Stomach smooth muscle (tissue), 2 donors: ENCODE measurements at regions not wholly inside any gene's neighbourhood (a gene's known extent, or its start where the extent isn't known, plus 50 kb on each side); places are given as distances from the start of the nearest gene placed in this dataset.

Experiments
- H3K27ac ChIP-seq: one replicate; pipeline ENCODE4 v1.7.0; 2013; ENCODE audit warnings: mild to moderate bottlenecking, low read length, inconsistent platforms
- H3K27me3 ChIP-seq, 2 donors: one replicate each; pipeline ENCODE4 v1.7.0; 2013; ENCODE audit warnings: low read length in 2 of 2; ENCODE audit not compliant: insufficient read depth in 2 of 2, control insufficient read depth in 1 of 2
- H3K36me3 ChIP-seq, 2 donors: one replicate each; pipeline ENCODE4 v1.7.0; 2013; ENCODE audit warnings: low read length in 2 of 2; ENCODE audit not compliant: control insufficient read depth in 2 of 2, insufficient read depth in 2 of 2
- H3K4me1 ChIP-seq: one replicate; pipeline ENCODE4 v1.7.0; 2013; ENCODE audit warnings: low read length; ENCODE audit not compliant: control insufficient read depth, insufficient read depth
- H3K4me3 ChIP-seq, 2 donors: one replicate each; pipeline ENCODE4 v1.7.0; 2013; ENCODE audit warnings: low read length in 2 of 2
- H3K9ac ChIP-seq, 2 donors: one replicate each; pipeline ENCODE4 v1.7.0; 2013; ENCODE audit warnings: low read length in 2 of 2, mild to moderate bottlenecking in 1 of 2
- H3K9me3 ChIP-seq, 2 donors: one replicate each; pipeline ENCODE4 v1.7.0; 2013; ENCODE audit warnings: low read length in 2 of 2; ENCODE audit not compliant: control insufficient read depth in 2 of 2
- donor health status: healthy.
- donor health status: Pancreatic carcinoma.

DNA sequence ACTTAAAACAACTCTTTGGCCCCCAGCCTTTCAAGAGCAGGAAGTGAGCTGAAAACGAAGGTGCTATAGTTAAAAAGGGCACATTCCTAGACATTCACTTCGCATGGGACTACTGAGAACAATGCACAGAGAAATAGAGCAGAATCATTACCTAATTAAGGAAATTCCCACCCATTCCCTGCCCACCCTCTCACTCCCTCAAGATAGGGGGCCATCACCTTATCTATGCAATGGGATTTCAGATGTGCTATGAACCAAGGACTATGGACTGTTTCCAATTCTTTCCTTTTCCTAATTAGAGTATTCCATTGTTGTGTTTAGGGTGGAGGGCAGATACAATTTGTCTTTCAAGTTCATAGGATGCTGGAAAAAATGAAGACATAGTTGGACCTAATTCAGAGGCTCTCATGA is 476.8 kb downstream of the CETN3 start:
- Histone ChIP-seq H3K9ac (no peak overlapping the region), H3K27ac (no peak overlapping the region), H3K9me3 (no peaks in the 10 kb centered on the region), H3K27me3 (no peaks in the 10 kb centered on the region), H3K4me1 (no peaks in the 10 kb centered on the region), H3K36me3 (no peaks in the 10 kb centered on the region), H3K4me3 (no peak overlapping the region)

DNA sequence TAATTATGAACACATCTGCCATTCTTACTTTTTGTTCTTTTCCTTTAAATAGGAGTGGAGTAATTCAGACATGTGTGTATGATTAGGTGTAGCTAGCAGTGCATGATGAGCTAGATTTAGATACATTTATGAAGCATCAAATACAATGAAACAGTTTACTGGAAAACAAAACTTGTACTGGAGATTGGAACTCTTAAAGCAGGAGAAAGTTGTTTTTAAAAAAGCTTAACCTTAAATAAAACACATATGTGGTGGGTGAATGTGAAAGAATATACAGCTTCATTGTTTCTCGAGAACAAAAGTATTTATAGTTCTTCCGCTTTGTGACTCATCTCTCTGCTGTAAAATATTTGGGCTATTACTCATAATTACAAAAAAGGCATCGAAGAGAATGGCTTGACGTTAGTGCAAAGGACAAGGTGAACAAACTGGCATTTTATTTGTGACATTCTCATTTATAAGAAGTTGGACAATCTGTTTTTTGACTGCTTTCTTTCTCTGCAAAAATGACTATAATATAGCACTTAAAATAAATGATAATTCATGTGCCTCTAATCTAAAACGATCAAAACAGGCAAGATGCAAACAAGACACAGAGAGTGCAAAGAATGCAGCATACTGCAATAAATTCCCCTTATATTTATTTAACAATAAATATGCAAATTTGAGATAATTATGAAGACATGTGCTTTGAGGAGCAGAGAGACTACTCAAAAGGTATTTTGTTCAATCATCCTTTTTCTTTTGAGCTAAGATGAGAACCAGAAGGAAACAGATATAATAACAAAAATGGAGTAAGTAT is 478.8 kb downstream of the CETN3 start:
- H3K27ac ChIP-seq, result no peak overlapping the region
- H3K27me3 ChIP-seq, result no peaks in the 10 kb centered on the region
- H3K36me3 ChIP-seq, result no peaks in the 10 kb centered on the region

DNA sequence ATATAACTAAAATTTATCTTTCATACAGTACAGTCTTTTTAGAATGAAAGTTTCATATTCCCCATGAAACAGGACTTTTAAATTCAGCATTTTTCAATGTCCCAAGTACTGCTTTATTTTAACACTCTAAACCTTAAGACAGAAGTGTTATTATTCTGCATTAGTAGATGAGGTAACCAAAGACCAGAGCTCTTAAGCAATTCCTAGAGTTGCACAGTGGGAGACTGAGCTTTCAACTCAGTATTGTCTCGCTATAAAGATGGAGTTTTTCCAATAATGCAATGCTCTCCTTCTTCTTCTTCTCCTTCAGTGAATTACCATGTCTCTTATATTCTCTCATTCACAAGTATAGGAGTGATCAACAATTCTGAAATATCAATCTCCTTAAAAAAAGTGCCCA is 479.7 kb downstream of the CETN3 start:
- Histone ChIP-seq H3K27ac (no peak overlapping the region), H3K36me3 (no peaks in the 10 kb centered on the region), H3K4me1 (no peaks in the 10 kb centered on the region), H3K4me3 (no peak overlapping the region), H3K9me3 (no peaks in the 10 kb centered on the region), H3K27me3 (no peaks in the 10 kb centered on the region), H3K9ac (no peak overlapping the region)

More for the DNA sequence above, 478.8 kb downstream of the CETN3 start:
- no peaks in the 10 kb centered on the region for H3K4me1 ChIP-seq
- H3K9me3 ChIP-seq, result no peaks in the 10 kb centered on the region
- no peak overlapping the region for H3K9ac ChIP-seq
- H3K4me3 ChIP-seq, result peak overlapping the region in 1 of 2 donors; percentile 54

DNA sequence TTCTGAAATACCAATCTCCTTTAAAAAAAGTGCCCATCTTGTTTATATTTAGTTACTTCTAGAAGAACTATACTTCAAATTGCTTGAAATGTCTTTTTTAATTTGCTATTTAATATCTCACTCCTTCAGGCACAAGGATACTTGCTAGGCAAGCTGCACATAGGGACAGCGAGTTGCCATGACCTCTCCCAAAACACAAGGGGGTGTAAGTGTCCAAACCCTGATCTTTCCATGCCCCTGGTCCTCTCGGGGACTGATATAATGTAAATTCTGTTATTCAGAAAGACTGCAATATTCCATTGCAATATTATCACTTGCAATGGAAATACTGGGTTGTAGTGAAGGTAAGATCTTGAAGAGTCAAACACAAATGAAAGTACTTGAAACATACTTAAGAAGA is 480.4 kb downstream of the CETN3 start:
- Histone ChIP-seq H3K36me3 (no peaks in the 10 kb centered on the region), H3K27ac (no peak overlapping the region), H3K4me1 (no peaks in the 10 kb centered on the region), H3K27me3 (no peaks in the 10 kb centered on the region), H3K9ac (no peak overlapping the region), H3K9me3 (no peaks in the 10 kb centered on the region), H3K4me3 (no peak overlapping the region)

DNA sequence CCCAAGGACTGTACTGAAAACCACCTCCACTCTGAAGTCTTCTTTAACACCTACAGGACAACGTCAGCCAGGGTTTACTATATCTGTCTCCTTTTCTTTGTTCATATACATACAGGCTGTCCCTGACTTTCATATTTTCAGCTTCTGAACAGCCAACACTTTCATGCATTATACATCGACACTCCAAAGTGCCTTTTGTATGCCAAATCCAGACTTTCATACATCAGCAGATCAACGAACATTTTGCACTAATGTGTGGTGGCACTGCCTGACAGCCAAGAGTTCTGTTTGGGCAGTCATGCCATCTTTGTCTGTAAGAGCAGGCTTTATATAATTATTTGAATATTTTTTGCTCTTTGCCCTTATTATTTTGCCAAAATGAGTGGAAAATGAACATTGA is 487.4 kb downstream of the CETN3 start:
- H3K9ac ChIP-seq, result no peak overlapping the region
- no peaks in the 10 kb centered on the region for H3K36me3 ChIP-seq
- no peaks in the 10 kb centered on the region for H3K4me1 ChIP-seq
- H3K27me3 ChIP-seq, result no peaks in the 10 kb centered on the region
- H3K9me3 ChIP-seq, result no peaks in the 10 kb centered on the region
- no peak overlapping the region for H3K4me3 ChIP-seq
- no peak overlapping the region for H3K27ac ChIP-seq

DNA sequence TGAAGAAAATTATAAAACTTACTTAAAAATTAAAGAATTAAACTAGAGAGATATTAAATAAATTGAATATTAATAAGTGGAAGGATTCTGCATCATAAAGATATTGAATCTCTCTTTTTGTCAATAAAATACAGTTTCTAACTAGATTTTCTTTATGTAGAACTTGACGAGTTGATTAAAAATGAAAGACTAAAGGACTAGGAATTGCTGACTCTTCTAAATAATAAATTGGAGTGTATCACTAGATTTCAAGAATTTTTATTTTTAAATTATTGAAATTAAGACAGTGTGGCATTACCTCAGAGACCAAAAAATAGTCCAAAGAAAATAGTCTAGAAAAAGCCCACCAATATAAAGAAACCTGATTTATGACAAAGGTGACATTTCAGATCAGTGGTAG is 492.4 kb downstream of the CETN3 start:
- no peak overlapping the region for H3K4me3 ChIP-seq
- no peaks in the 10 kb centered on the region for H3K4me1 ChIP-seq
- no peaks in the 10 kb centered on the region for H3K27me3 ChIP-seq
- no peaks in the 10 kb centered on the region for H3K9me3 ChIP-seq
- no peak overlapping the region for H3K27ac ChIP-seq
- H3K9ac ChIP-seq, result no peak overlapping the region
- H3K36me3 ChIP-seq, result no peaks in the 10 kb centered on the region

DNA sequence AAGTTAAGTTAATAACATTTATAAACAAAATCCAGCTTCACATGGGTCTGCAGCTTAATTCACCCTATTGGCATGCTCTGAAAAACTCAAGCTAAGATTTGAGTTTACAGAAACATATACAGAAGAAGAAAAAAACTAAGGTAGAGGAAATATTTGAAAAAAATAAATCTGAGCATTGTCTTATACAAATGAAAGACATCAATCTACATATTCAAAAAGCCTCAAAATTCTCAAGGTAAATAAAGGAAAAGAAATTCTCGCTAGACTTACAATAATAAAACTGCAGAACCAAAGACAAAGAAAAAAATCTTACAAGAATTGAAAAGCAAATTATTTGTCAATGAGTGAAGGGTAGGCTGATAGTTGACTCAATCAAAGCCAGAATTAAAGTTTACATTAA is 493.4 kb downstream of the CETN3 start:
- H3K27me3 ChIP-seq, result no peaks in the 10 kb centered on the region
- H3K36me3 ChIP-seq, result no peaks in the 10 kb centered on the region
- H3K9ac ChIP-seq, result no peak overlapping the region
- no peaks in the 10 kb centered on the region for H3K9me3 ChIP-seq
- no peak overlapping the region for H3K4me3 ChIP-seq
- H3K4me1 ChIP-seq, result no peaks in the 10 kb centered on the region
- no peak overlapping the region for H3K27ac ChIP-seq

DNA sequence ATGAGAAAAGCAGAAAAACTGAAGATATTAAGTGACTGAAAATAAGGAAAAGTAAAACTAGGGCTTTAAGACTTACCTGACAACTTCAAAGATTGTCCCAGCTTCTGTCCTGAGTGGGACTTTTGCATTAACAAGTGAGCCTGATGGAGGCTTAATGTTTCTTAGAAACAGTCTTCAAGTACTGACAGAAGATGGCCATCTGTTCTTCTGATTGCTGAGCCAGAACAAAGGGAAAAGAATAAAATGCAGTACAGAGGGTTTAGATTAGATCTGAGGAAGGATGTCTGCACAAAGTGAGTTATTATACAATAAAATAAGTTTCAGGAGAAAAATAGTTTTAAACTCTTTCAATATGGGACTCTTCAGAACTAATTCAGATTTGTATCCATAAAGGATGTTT is 500.7 kb downstream of the CETN3 start:
- Histone ChIP-seq H3K4me1 (no peaks in the 10 kb centered on the region), H3K27ac (no peak overlapping the region), H3K9me3 (no peaks in the 10 kb centered on the region)

DNA sequence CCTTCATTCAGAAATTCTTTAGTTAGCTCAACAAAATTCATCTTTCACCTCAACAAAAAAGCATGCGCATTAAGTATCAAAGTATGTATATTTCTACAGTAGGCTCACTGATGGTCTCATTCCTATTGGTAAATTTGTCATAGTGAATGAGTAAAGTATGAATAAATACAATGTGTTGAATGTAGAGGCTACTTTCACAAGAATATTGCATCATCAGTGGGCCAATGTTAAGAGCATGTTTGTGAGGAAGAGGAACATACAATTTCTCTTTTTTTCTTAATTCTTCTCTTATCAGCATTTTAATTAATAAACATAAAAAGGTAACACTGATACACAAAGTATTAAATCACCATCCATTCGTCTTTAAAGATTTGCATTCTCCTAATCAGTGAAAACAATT is 505.1 kb downstream of the CETN3 start:
- Histone ChIP-seq H3K9ac (no peak overlapping the region), H3K4me1 (peaks cover 5% of the 10 kb centered on the region), H3K36me3 (no peaks in the 10 kb centered on the region), H3K27me3 (no peaks in the 10 kb centered on the region), H3K9me3 (no peaks in the 10 kb centered on the region), H3K27ac (no peak overlapping the region), H3K4me3 (no peak overlapping the region)

More for the DNA sequence above, 500.7 kb downstream of the CETN3 start:
- Histone ChIP-seq H3K27me3 (no peaks in the 10 kb centered on the region), H3K4me3 (no peak overlapping the region), H3K36me3 (no peaks in the 10 kb centered on the region), H3K9ac (no peak overlapping the region)

DNA sequence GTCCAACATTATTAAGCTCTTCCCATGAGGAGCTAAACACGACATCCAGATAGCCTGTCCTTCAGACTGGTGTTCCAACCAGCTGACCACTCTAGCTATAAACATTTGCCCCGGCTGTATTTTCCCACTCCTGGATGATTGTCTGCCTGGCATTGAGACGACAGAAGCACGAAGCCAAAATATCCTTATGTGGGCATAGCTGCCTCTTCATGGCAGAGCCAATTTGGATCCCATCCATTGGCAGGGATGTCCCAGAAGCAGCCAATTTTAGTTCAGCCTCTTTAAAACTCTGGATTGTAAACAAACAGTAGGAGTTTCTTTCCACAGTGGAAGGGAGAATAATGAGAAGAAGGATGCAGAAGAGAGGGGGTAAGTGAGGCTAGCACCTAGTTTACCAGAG is 507.6 kb downstream of the CETN3 start:
- H3K9me3 ChIP-seq, result no peaks in the 10 kb centered on the region
- peak overlapping the region; percentile 37 for H3K27ac ChIP-seq
- H3K27me3 ChIP-seq, result no peaks in the 10 kb centered on the region
- H3K9ac ChIP-seq, result peak overlapping the region in 1 of 2 donors; percentile 31
- H3K4me3 ChIP-seq, result peak overlapping the region in 1 of 2 donors; percentile 12
- peaks cover 5% of the 10 kb centered on the region for H3K4me1 ChIP-seq
- no peaks in the 10 kb centered on the region for H3K36me3 ChIP-seq

DNA sequence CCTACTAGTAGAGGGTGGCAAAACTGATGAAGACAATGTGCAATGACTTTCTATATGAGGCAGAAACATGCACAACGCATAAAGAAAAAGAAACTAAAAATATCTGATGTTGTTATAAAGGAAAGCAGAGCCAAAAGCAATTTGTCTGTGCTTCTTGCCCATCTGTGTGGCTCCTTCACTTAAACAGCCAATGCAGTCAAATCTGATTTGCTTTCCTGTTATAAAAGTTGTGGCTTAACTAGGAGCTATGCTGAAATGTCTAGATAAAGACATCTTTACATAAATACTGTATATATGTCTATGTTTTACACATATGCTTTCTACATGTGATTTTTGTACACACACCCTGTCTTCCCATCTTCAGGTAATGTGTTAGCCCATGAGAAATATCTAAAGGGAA is 508.2 kb downstream of the CETN3 start:
- Histone ChIP-seq H3K9me3 (peaks cover 0 to 2% of the 10 kb centered on the region in 2 donors), H3K4me1 (peaks cover 5% of the 10 kb centered on the region), H3K4me3 (peak overlapping the region in 1 of 2 donors; percentile 12), H3K27ac (peak overlapping the region; percentile 37), H3K27me3 (no peaks in the 10 kb centered on the region), H3K36me3 (no peaks in the 10 kb centered on the region), H3K9ac (peak overlapping the region in 1 of 2 donors; percentile 31)
